Mesenchymal stem cell (in vitro differentiated cells and primary cell): ENCODE measurements at regions not wholly inside any gene's neighbourhood (a gene's known extent, or its start where the extent isn't known, plus 50 kb on each side); places are given as distances from the start of the nearest gene placed in this dataset.

ENCODE experiments used
- DNase-seq: peaks from one replicate; pipeline ENCODE4 v3.0.0-alpha.2; 2013
- H2AFZ ChIP-seq: one replicate; pipeline ENCODE4 v1.6.1; 2013; ENCODE audit warnings: low read depth, mild to moderate bottlenecking, control low read depth, inconsistent platforms, low read length, moderate library complexity
- H2AK5ac ChIP-seq: 2 replicates; pipeline ENCODE4 v1.6.1; 2013; ENCODE audit warnings: low read length, moderate library complexity, mild to moderate bottlenecking, inconsistent platforms; ENCODE audit not compliant: severe bottlenecking
- H2BK120ac ChIP-seq: one replicate; pipeline ENCODE4 v1.6.1; 2013; ENCODE audit warnings: low read depth, mild to moderate bottlenecking, inconsistent platforms, low read length, moderate library complexity
- H2BK12ac ChIP-seq, 2 experiments: one replicate each; pipeline ENCODE4 v1.6.1; 2013; ENCODE audit warnings: inconsistent platforms in 2 of 2, low read length in 2 of 2, mild to moderate bottlenecking in 2 of 2, moderate library complexity in 2 of 2, control low read depth in 1 of 2
- H2BK15ac ChIP-seq: one replicate; pipeline ENCODE4 v1.6.1; 2013; ENCODE audit warnings: mild to moderate bottlenecking, low read depth, inconsistent platforms; ENCODE audit not compliant: poor library complexity, severe bottlenecking
- H2BK5ac ChIP-seq: 2 replicates; pipeline ENCODE4 v1.6.1; 2013; ENCODE audit warnings: low read depth, mild to moderate bottlenecking, low read length, control low read depth, inconsistent platforms; ENCODE audit not compliant: poor library complexity, severe bottlenecking
- H3K14ac ChIP-seq, 2 experiments: one replicate each; pipeline ENCODE4 v1.6.1; 2013; ENCODE audit warnings: inconsistent platforms in 2 of 2, low read length in 2 of 2, control low read depth in 1 of 2, mild to moderate bottlenecking in 1 of 2, moderate library complexity in 1 of 2
- H3K18ac ChIP-seq, 2 experiments: one replicate each; pipeline ENCODE4 v1.6.1; 2013; ENCODE audit warnings: inconsistent platforms in 2 of 2, low read length in 2 of 2, control low read depth in 1 of 2, low read depth in 1 of 2, mild to moderate bottlenecking in 1 of 2
- H3K23ac ChIP-seq, 2 experiments: one replicate each; pipeline ENCODE4 v1.6.1; 2013; ENCODE audit warnings: inconsistent platforms in 2 of 2, low read length in 2 of 2, mild to moderate bottlenecking in 2 of 2, moderate library complexity in 2 of 2, control low read depth in 1 of 2
- H3K27ac ChIP-seq: 2 replicates; pipeline ENCODE4 v1.5.1; 2013; ENCODE audit warnings: mild to moderate bottlenecking, moderate library complexity, low read length, control low read depth, inconsistent platforms; ENCODE audit not compliant: poor library complexity, severe bottlenecking
- H3K27me3 ChIP-seq, 2 experiments: 2 replicates each; pipeline versions ENCODE4 v1.6.1 to v1.7.0; 2013; ENCODE audit warnings: low read length in 2 of 2, mild to moderate bottlenecking in 2 of 2, moderate library complexity in 2 of 2, control low read depth in 1 of 2, inconsistent platforms in 1 of 2; ENCODE audit not compliant: control insufficient read depth in 1 of 2, insufficient read depth in 1 of 2
- H3K36me3 ChIP-seq, 2 experiments: 2 replicates each; pipeline versions ENCODE4 v1.6.1 to v1.7.0; 2013; ENCODE audit warnings: low read length in 2 of 2, control low read depth in 1 of 2, inconsistent platforms in 1 of 2, low read depth in 1 of 2, mild to moderate bottlenecking in 1 of 2; ENCODE audit not compliant: insufficient read depth in 2 of 2, control insufficient read depth in 1 of 2
- H3K4ac ChIP-seq, 2 experiments: one replicate each; pipeline ENCODE4 v1.6.1; 2013; ENCODE audit warnings: inconsistent platforms in 2 of 2, low read length in 2 of 2, mild to moderate bottlenecking in 2 of 2, moderate library complexity in 2 of 2, control low read depth in 1 of 2, low read depth in 1 of 2
- H3K4me1 ChIP-seq: 2 replicates; pipeline ENCODE4 v1.6.1; 2013; ENCODE audit warnings: low read depth, low read length, control low read depth; ENCODE audit not compliant: control insufficient read depth, insufficient read depth
- H3K4me2 ChIP-seq: 2 replicates; pipeline ENCODE4 v1.6.1; 2013; ENCODE audit warnings: low read length, mild to moderate bottlenecking, inconsistent platforms; ENCODE audit not compliant: poor library complexity, severe bottlenecking
- H3K4me3 ChIP-seq, 2 experiments: 2 replicates each; pipeline versions ENCODE4 v1.5.1 to v1.7.0; 2013; ENCODE audit warnings: low read length in 2 of 2, mild to moderate bottlenecking in 2 of 2, control low read depth in 1 of 2, low read depth in 1 of 2; ENCODE audit not compliant: insufficient read depth in 1 of 2
- H3K79me1 ChIP-seq: replicated peaks from 2 replicates; pipeline ENCODE4 v1.6.1; 2013; ENCODE audit warnings: mild to moderate bottlenecking, control low read depth, low read length, inconsistent platforms; ENCODE audit not compliant: poor library complexity, severe bottlenecking
- H3K9ac ChIP-seq: 2 replicates; pipeline ENCODE4 v1.7.0; 2013; ENCODE audit warnings: mild to moderate bottlenecking, low read length, moderate library complexity
- H3K9me3 ChIP-seq: 2 replicates; pipeline ENCODE4 v1.7.0; 2013; ENCODE audit warnings: mild to moderate bottlenecking, low read length; ENCODE audit not compliant: control insufficient read depth
- H4K8ac ChIP-seq: one replicate; pipeline ENCODE4 v1.6.1; 2013; ENCODE audit warnings: inconsistent platforms, mild to moderate bottlenecking, low read length, moderate library complexity
- H4K91ac ChIP-seq: one replicate; pipeline ENCODE4 v1.6.1; 2013; ENCODE audit warnings: mild to moderate bottlenecking, low read length, inconsistent platforms
- WGBS: methylation state at CpG from one replicate; pipeline ENCODE4 v1.1.7; 2013; ENCODE audit warnings: mixed read lengths; 5-methylcytosine and 5-hydroxymethylcytosine counted together

DNA sequence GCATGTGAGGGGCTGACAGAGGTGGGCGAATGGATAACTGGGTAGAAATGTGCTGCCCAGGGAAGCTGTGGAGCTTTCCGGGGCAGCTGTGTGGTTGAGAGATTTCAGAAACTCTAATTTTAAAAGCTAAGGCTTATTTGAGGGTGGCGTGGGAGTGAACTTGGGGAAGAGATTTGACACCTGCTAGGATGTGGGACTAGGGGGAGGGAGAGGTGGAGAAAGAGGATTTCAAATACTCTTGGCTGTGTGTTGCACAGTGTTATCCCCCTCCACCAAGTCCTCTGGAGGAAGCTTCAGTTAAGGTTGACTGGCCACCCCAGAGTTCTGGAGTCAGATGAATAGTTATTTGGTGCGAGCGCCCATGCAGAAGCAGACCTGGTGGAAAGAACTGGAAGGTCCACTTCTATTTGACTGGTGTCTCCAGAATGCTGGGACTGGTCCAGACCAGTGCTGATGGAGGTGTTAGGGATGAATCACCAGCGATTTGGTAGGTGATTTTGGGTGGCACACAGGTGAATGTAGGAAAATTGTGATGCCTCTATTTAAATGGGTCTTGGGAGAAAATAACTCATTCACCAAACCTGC, 72.8 kb upstream of the ALX4 start:
- H3K4ac ChIP-seq = no peak overlapping the region
- no peak overlapping the region for H3K9ac ChIP-seq
- no peak overlapping the region for H3K23ac ChIP-seq
- H2BK12ac ChIP-seq = no peak overlapping the region
- no peak overlapping the region for H4K8ac ChIP-seq
- no peak overlapping the region for H2BK120ac ChIP-seq
- H3K27ac ChIP-seq = no peak overlapping the region
- H3K18ac ChIP-seq = no peak overlapping the region
- WGBS = 79% methylated on average over 5 of the region's 6 CpGs
- H4K91ac ChIP-seq = no peak overlapping the region
- no peak overlapping the region for H2BK15ac ChIP-seq
- H3K36me3 ChIP-seq = no peaks in the 10 kb centered on the region
- H2AK5ac ChIP-seq = no peak overlapping the region
- no peak overlapping the region for H3K14ac ChIP-seq
- H3K27me3 ChIP-seq = peaks cover 57 to 84% of the 10 kb centered on the region in 2 experiments
- no peak overlapping the region for H2BK5ac ChIP-seq
- H3K4me1 ChIP-seq = no peaks in the 10 kb centered on the region
- no peak overlapping the region for H2AFZ ChIP-seq
- H3K4me3 ChIP-seq = no peak overlapping the region
- DNase-seq = no peak
- H3K4me2 ChIP-seq = no peak overlapping the region
- H3K9me3 ChIP-seq = peaks cover under 1% of the 10 kb centered on the region
- H3K79me1 ChIP-seq = no peaks in the 10 kb centered on the region

GRCh38 chr11:44383246-44383645, 73.3 kb upstream of the ALX4 start:
- Histone ChIP-seq H3K18ac (no peak overlapping the region), H2BK120ac (no peak overlapping the region), H3K36me3 (no peaks in the 10 kb centered on the region), H3K9me3 (no peaks in the 10 kb centered on the region), H2BK15ac (no peak overlapping the region), H3K14ac (no peak overlapping the region), H3K4me1 (no peaks in the 10 kb centered on the region), H3K27me3 (peaks cover 55 to 84% of the 10 kb centered on the region in 2 experiments), H3K27ac (no peak overlapping the region), H3K23ac (no peak overlapping the region), H4K8ac (no peak overlapping the region), H2AK5ac (no peak overlapping the region), H3K4me3 (no peak overlapping the region), H3K79me1 (no peaks in the 10 kb centered on the region), H2BK5ac (no peak overlapping the region), H4K91ac (no peak overlapping the region), H3K4ac (no peak overlapping the region), H3K9ac (no peak overlapping the region), H3K4me2 (no peak overlapping the region), H2AFZ (no peak overlapping the region), H2BK12ac (no peak overlapping the region)
- no peak for DNase-seq
- WGBS = 100% methylated on average over 1 of the region's 1 CpG

GRCh38 chr11:44387415-44387814, 77.5 kb upstream of the ALX4 start:
- H2BK120ac ChIP-seq = no peak overlapping the region
- no peaks in the 10 kb centered on the region for H3K36me3 ChIP-seq
- no peak overlapping the region for H4K8ac ChIP-seq
- no peaks in the 10 kb centered on the region for H3K4me1 ChIP-seq
- H3K14ac ChIP-seq = no peak overlapping the region
- H3K27ac ChIP-seq = no peak overlapping the region
- peaks cover 8% of the 10 kb centered on the region for H3K9me3 ChIP-seq
- no peak overlapping the region for H2BK5ac ChIP-seq
- H3K9ac ChIP-seq = no peak overlapping the region
- H3K4ac ChIP-seq = no peak overlapping the region
- H3K23ac ChIP-seq = no peak overlapping the region
- DNase-seq = no peak
- H2BK12ac ChIP-seq = no peak overlapping the region
- H3K27me3 ChIP-seq = peaks cover 43 to 68% of the 10 kb centered on the region in 2 experiments
- no peak overlapping the region for H2AFZ ChIP-seq
- H3K4me2 ChIP-seq = no peak overlapping the region
- no peaks in the 10 kb centered on the region for H3K79me1 ChIP-seq
- H3K18ac ChIP-seq = no peak overlapping the region
- H4K91ac ChIP-seq = no peak overlapping the region
- no peak overlapping the region for H2BK15ac ChIP-seq
- 66% methylated on average over 3 of the region's 4 CpGs for WGBS
- no peak overlapping the region for H3K4me3 ChIP-seq
- no peak overlapping the region for H2AK5ac ChIP-seq

- 73% methylated on average over 3 of the region's 3 CpGs for WGBS
- H2BK5ac ChIP-seq = no peak overlapping the region
- H3K36me3 ChIP-seq = no peaks in the 10 kb centered on the region
- no peak overlapping the region for H4K8ac ChIP-seq
- H2BK120ac ChIP-seq = no peak overlapping the region
- no peak overlapping the region for H3K27ac ChIP-seq
- H3K9ac ChIP-seq = no peak overlapping the region
- H2BK15ac ChIP-seq = no peak overlapping the region
- H3K4me3 ChIP-seq = no peak overlapping the region
- H4K91ac ChIP-seq = no peak overlapping the region
- no peak overlapping the region for H3K4ac ChIP-seq
- no peak for DNase-seq
- H3K4me2 ChIP-seq = no peak overlapping the region
- no peak overlapping the region for H2AK5ac ChIP-seq
- peaks cover 8% of the 10 kb centered on the region for H3K9me3 ChIP-seq
- no peak overlapping the region for H3K18ac ChIP-seq
- no peak overlapping the region for H2AFZ ChIP-seq
- H3K23ac ChIP-seq = no peak overlapping the region
- H3K27me3 ChIP-seq = peaks cover 39 to 64% of the 10 kb centered on the region in 2 experiments
- H2BK12ac ChIP-seq = no peak overlapping the region
- no peaks in the 10 kb centered on the region for H3K4me1 ChIP-seq
- no peaks in the 10 kb centered on the region for H3K79me1 ChIP-seq
- H3K14ac ChIP-seq = no peak overlapping the region
Measured at GRCh38 chr11:44387825-44388224, 77.9 kb upstream of the ALX4 start.
